ENCODE measurements at regions not wholly inside any gene's neighbourhood (a gene's known extent, or its start where the extent isn't known, plus 50 kb on each side); places are given as distances from the start of the nearest gene placed in this dataset.

DNA sequence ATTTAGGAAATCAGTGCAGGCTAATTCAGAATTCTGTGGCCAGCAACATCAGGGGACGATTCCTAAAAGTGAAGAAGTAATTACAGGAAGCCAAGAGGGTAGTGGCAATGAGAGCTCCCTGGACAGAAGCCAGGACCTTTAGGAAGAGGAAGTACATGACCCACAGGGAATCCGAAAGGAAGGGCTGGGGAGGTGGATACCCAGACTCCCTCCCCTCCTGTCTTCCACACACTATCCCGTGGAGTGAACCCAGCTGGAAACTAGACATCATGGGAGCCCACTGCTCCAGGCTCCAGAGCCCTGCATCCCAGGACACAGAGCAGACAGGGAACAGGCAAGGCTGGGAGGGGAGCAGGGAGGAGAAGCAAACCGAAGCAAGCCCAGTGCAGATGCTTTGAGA, 83.0 kb downstream of the SNX5 start:
- TF ChIP-seq POLR2A (IDR thresholded peaks at IDR 0.05): no peak
- no peak for TF ChIP-seq CTCF (IDR thresholded peaks at IDR 0.05)
